SK-N-SH (cell line): ENCODE measurements at regions not wholly inside any gene's neighbourhood (a gene's known extent, or its start where the extent isn't known, plus 50 kb on each side); places are given as distances from the start of the nearest gene placed in this dataset.

Experiments
- CTCF ChIA-PET: fragments of 300-600, 350-600 bp; formaldehyde crosslinking; extraction: SDS; loops from one replicate; lab custom pipeline; 2021; lab: Yijun Ruan, JAX
- POLR2A ChIA-PET: fragments of 350-600 bp; sonication (Branson Sonifier 250); formaldehyde crosslinking; extraction: SDS; loops from one replicate; lab custom pipeline; 2020; ENCODE audit warnings: antibody characterized with exemption, inconsistent platforms; lab: Yijun Ruan, JAX
- DNase-seq: peaks from one replicate; pipeline ENCODE4 v3.0.0; 2012
- H2AFZ ChIP-seq: fragments of 200-600 bp; sonication (generic); 2 replicates; pipeline ENCODE4 v1.8.1; 2016; ENCODE audit warnings: antibody characterized with exemption, mild to moderate bottlenecking, low read depth
- H3F3A ChIP-seq: fragments of 200-600 bp; sonication (generic); replicated peaks from 2 replicates; pipeline ENCODE3; 2016; ENCODE audit warnings: antibody characterized with exemption, mild to moderate bottlenecking; ENCODE audit not compliant: insufficient read depth
- H3K27ac ChIP-seq, 2 experiments: fragments of 200-500 bp in 1 of 2; fragments of 200-600 bp in 1 of 2; sonication (Bioruptor generic) in 1 of 2; sonication (generic), shearing (Covaris generic) in 1 of 2; 2 replicates each; pipeline versions ENCODE4 v1.5.1 to v1.6.1; 2014 to 2016; ENCODE audit warnings: low read depth in 2 of 2, inconsistent platforms in 1 of 2, low read length in 1 of 2, mild to moderate bottlenecking in 1 of 2, mixed read lengths in 1 of 2
- H3K27me3 ChIP-seq: fragments of 200-600 bp; sonication (generic), shearing (Covaris generic); 2 replicates; pipeline ENCODE4 v1.6.1; 2016; ENCODE audit warnings: mixed run types; ENCODE audit not compliant: insufficient read depth
- H3K36me3 ChIP-seq, 2 experiments: fragments of 200-500 bp in 1 of 2; fragments of 200-600 bp in 1 of 2; sonication (Bioruptor generic) in 1 of 2; sonication (generic) in 1 of 2; replicated peaks in 1 of 2; 2 replicates each; pipeline versions ENCODE3 to v1.5.1; 2014 to 2016; ENCODE audit warnings: low read length in 1 of 2, mild to moderate bottlenecking in 1 of 2; ENCODE audit not compliant: insufficient read depth in 2 of 2, control insufficient read depth in 1 of 2
- H3K4me1 ChIP-seq, 2 experiments: fragments of 200-500 bp in 1 of 2; fragments of 200-600 bp in 1 of 2; sonication (Bioruptor generic) in 1 of 2; sonication (generic), shearing (Covaris generic) in 1 of 2; 2 replicates each; pipeline versions ENCODE4 v1.5.1 to v1.6.1; 2014 to 2016; ENCODE audit warnings: low read depth in 1 of 2, low read length in 1 of 2, mixed run types in 1 of 2; ENCODE audit not compliant: insufficient read depth in 2 of 2, control insufficient read depth in 1 of 2
- H3K4me2 ChIP-seq: fragments of 200-600 bp; sonication (generic), shearing (Covaris generic); 2 replicates; pipeline ENCODE4 v1.6.1; 2017; ENCODE audit warnings: mixed run types
- H3K4me3 ChIP-seq, 2 experiments: fragments of 200-500 bp in 1 of 2; fragments of 200-600 bp in 1 of 2; sonication (Bioruptor generic) in 1 of 2; sonication (generic), shearing (Covaris generic) in 1 of 2; 2 replicates each; pipeline versions ENCODE4 v1.5.1 to v1.8.1; 2014 to 2016; ENCODE audit warnings: low read depth in 2 of 2, inconsistent platforms in 1 of 2, low read length in 1 of 2, mild to moderate bottlenecking in 1 of 2, mixed read lengths in 1 of 2, moderate library complexity in 1 of 2
- H3K79me2 ChIP-seq: fragments of 200-600 bp; sonication (generic); 2 replicates; pipeline ENCODE4 v1.8.1; 2017; ENCODE audit warnings: mild to moderate bottlenecking; ENCODE audit not compliant: insufficient read depth
- H3K9ac ChIP-seq: fragments of 200-600 bp; sonication (generic); 2 replicates; pipeline ENCODE4 v1.6.1; 2017; ENCODE audit warnings: mixed run types
- H3K9me2 ChIP-seq: fragments of 200-600 bp; sonication (generic); 2 replicates; pipeline ENCODE4 v1.6.1; 2017; ENCODE audit warnings: mixed run types
- H3K9me3 ChIP-seq: fragments of 200-600 bp; sonication (generic); 2 replicates; pipeline ENCODE4 v1.6.1; 2017; ENCODE audit warnings: mixed run types, mild to moderate bottlenecking, moderate library complexity
- H4K20me1 ChIP-seq: fragments of 200-600 bp; sonication (generic); 2 replicates; pipeline ENCODE4 v1.6.1; 2017; ENCODE audit warnings: mild to moderate bottlenecking, mixed run types; ENCODE audit not compliant: insufficient read depth
- CTCF ChIP-seq: fragments of 200-600 bp; sonication (generic); IDR thresholded peaks from 2 replicates; pipeline ENCODE4 v1.6.1; 2017; ENCODE audit warnings: antibody characterized with exemption, mild to moderate bottlenecking, moderate library complexity
- ELF1 ChIP-seq: IDR thresholded peaks from 2 replicates; pipeline ENCODE4 v1.4.0; 2012
- EP300 ChIP-seq, 2 experiments: IDR thresholded peaks; 2 replicates each; pipeline versions ENCODE4 v1.4.0 to v1.6.1; 2012; ENCODE audit warnings: borderline replicate concordance in 1 of 2, low read depth in 1 of 2, low read length in 1 of 2
- EZH2phosphoT487 ChIP-seq: fragments of 200-600 bp; sonication (generic); IDR thresholded peaks from 2 replicates; pipeline ENCODE4 v1.6.1; 2017; ENCODE audit warnings: low read depth, mixed run types, mild to moderate bottlenecking, antibody characterized with exemption, moderate library complexity, borderline replicate concordance
- FOSL2 ChIP-seq: IDR thresholded peaks from 2 replicates; pipeline ENCODE4 v1.4.0; 2012; ENCODE audit warnings: low read depth, mild to moderate bottlenecking, moderate library complexity, borderline replicate concordance
- GABPA ChIP-seq: IDR thresholded peaks from 2 replicates; pipeline ENCODE4 v1.4.0; 2012; ENCODE audit warnings: low read depth, mild to moderate bottlenecking
- GATA2 ChIP-seq: sonication (generic); formaldehyde crosslinking; IDR thresholded peaks from 2 replicates; pipeline ENCODE4 v1.5.0; 2020; ENCODE audit warnings: mild to moderate bottlenecking, missing genetic modification reagents
- IRF3 ChIP-seq: fragments of 150-350 bp; IDR thresholded peaks from 2 replicates; pipeline ENCODE4 v1.6.1; 2016; ENCODE audit warnings: mild to moderate bottlenecking, low read depth, low read length
- MAX ChIP-seq: IDR thresholded peaks from 2 replicates; pipeline ENCODE4 v1.4.0; 2012; ENCODE audit warnings: low read depth
- MEF2A ChIP-seq: IDR thresholded peaks from 2 replicates; pipeline ENCODE4 v1.4.0; 2012; ENCODE audit warnings: low read depth, borderline replicate concordance
- NRF1 ChIP-seq: IDR thresholded peaks from 2 replicates; pipeline ENCODE4 v1.6.1; 2012; ENCODE audit warnings: low read depth, mild to moderate bottlenecking, low read length
- RCOR1 ChIP-seq: fragments of 150-350 bp; IDR thresholded peaks from 2 replicates; pipeline ENCODE4 v1.6.1; 2017; ENCODE audit warnings: antibody characterized with exemption, low read length
- REST ChIP-seq: IDR thresholded peaks from 2 replicates; pipeline ENCODE4 v1.6.1; 2012; ENCODE audit warnings: mild to moderate bottlenecking, low read depth, low read length, moderate library complexity
- RXRA ChIP-seq: IDR thresholded peaks from 2 replicates; pipeline ENCODE4 v1.4.0; 2012; ENCODE audit warnings: low read depth, mild to moderate bottlenecking, borderline replicate concordance
- TEAD4 ChIP-seq: IDR thresholded peaks from 2 replicates; pipeline ENCODE4 v1.4.0; 2012; ENCODE audit warnings: mild to moderate bottlenecking, borderline replicate concordance; ENCODE audit not compliant: insufficient read depth
- YY1 ChIP-seq: IDR thresholded peaks from 2 replicates; pipeline ENCODE4 v1.4.0; 2012; ENCODE audit warnings: low read depth, mild to moderate bottlenecking
- ZBTB33 ChIP-seq: IDR thresholded peaks from 2 replicates; pipeline ENCODE4 v1.4.0; 2012; ENCODE audit warnings: low read depth, borderline replicate concordance
- whole genome bisulfite sequencing: methylation state at CpG from one replicate; pipeline ENCODE4 v1.1.6; 2017; ENCODE audit warnings: low lambda C conversion rate; 5-methylcytosine and 5-hydroxymethylcytosine counted together

GRCh38 chr15:45801543-45801942, 166.7 kb downstream of the SQOR start (continued):
- TF ChIP-seq GABPA: no peak
- TF ChIP-seq MEF2A: no peak
- no peak for TF ChIP-seq MAX
- no peak for TF ChIP-seq GATA2 (CRISPR knock-in tag)
- TF ChIP-seq TEAD4: no peak

GRCh38 chr15:45802140-45802539, 167.3 kb downstream of the SQOR start:
- no peak for TF ChIP-seq RCOR1
- TF ChIP-seq ELF1: no peak
- TF ChIP-seq CTCF: no peak
- TF ChIP-seq EZH2phosphoT487: no peak
- TF ChIP-seq MAX: no peak
- TF ChIP-seq YY1: no peak
- no peak for TF ChIP-seq REST
- no peak for TF ChIP-seq TEAD4
- no peak for TF ChIP-seq FOSL2
- no peak for TF ChIP-seq ZBTB33
- TF ChIP-seq GABPA: no peak
- TF ChIP-seq NRF1: no peak
- no peak for TF ChIP-seq RXRA
- TF ChIP-seq IRF3: no peak
- TF ChIP-seq GATA2 (CRISPR knock-in tag): no peak
- no peak for TF ChIP-seq EP300 (IDR thresholded peaks at IDR 0.05; ENCODE audit: borderline replicate concordance in 1 of 2, low read depth in 1 of 2, low read length in 1 of 2)
- Histone ChIP-seq H3K27ac (no peak overlapping the region), H3K4me3 (no peak overlapping the region), H3K27me3 (no peaks in the 10 kb centered on the region), H3K4me1 (no peaks in the 10 kb centered on the region), H3K9ac (no peak overlapping the region), H2AFZ (no peak overlapping the region), H3K4me2 (no peak overlapping the region), H4K20me1 (no peaks in the 10 kb centered on the region), H3K9me3 (no peaks in the 10 kb centered on the region), H3K9me2 (no peaks in the 10 kb centered on the region), H3K36me3 (no peaks in the 10 kb centered on the region), H3K79me2 (no peaks in the 10 kb centered on the region), H3F3A (no peaks in the 10 kb centered on the region)
- 35% methylated on average over 3 of the region's 3 CpGs for WGBS
- ChIA-PET POLR2A (no interaction called here), CTCF (interaction anchor here (0.5 to 5.4 kb wide), 7 partner anchors 11 to 479 kb away, joined by 3 to 38 read pairs (median 3); no protein-coding TSS in a partner anchor)
- DNase-seq: no peak
